Adipocyte (in vitro differentiated cells): ENCODE measurements at regions not wholly inside any gene's neighbourhood (a gene's known extent, or its start where the extent isn't known, plus 50 kb on each side); places are given as distances from the start of the nearest gene placed in this dataset.
"Not testable (repeated sequence)": the region's sequence is repeated elsewhere in the genome, so short reads cannot be mapped to it uniquely, and the experiment has no call there.

Source experiments
- DNase-seq: peaks from one replicate; pipeline ENCODE4 v3.0.0-alpha.2; 2015; ENCODE audit warnings: low read depth
- H3K27me3 ChIP-seq: replicated peaks from 2 replicates; pipeline ENCODE4 v1.7.0; 2013; ENCODE audit warnings: mild to moderate bottlenecking, low read length, moderate library complexity; ENCODE audit not compliant: control insufficient read depth, insufficient read depth
- H3K36me3 ChIP-seq: 2 replicates; pipeline ENCODE4 v1.7.0; 2013; ENCODE audit warnings: low read length, mild to moderate bottlenecking, moderate library complexity; ENCODE audit not compliant: control insufficient read depth, insufficient read depth, severe bottlenecking
- H3K4me1 ChIP-seq: 2 replicates; pipeline ENCODE4 v1.7.0; 2013; ENCODE audit warnings: mild to moderate bottlenecking, low read length, moderate library complexity; ENCODE audit not compliant: control insufficient read depth, insufficient read depth
- H3K4me3 ChIP-seq: 2 replicates; pipeline ENCODE4 v1.7.0; 2013; ENCODE audit warnings: mild to moderate bottlenecking, low read length, moderate library complexity
- H3K9ac ChIP-seq: 2 replicates; pipeline ENCODE4 v1.7.0; 2013; ENCODE audit warnings: mild to moderate bottlenecking, low read length, moderate library complexity
- H3K9me3 ChIP-seq: 2 replicates; pipeline ENCODE4 v1.7.0; 2013; ENCODE audit warnings: mild to moderate bottlenecking, low read length, moderate library complexity; ENCODE audit not compliant: control insufficient read depth

DNA sequence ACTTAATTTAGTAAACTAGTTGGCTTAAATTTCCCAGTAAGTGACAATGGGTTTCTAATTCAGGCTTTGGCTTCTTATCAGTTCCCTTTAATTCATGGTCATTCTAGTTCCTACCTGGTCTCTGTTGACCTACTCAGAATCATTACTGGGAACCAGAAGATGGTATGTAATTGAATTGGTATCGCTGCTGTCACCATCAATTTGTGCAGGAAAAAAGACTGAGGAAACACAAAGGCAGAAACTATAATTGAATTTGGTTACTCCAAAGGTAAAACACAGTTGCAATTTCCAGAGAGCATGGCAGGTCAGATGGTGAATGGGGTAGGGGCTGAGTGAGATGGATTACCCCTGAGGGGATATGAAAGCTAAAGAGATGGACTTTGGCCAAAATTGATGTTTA, 226.5 kb upstream of the GAP43 start:
- no peak overlapping the region for H3K9ac ChIP-seq
- H3K4me3 ChIP-seq: no peak overlapping the region
- no peak for DNase-seq
- H3K9me3 ChIP-seq: no peaks in the 10 kb centered on the region
- no peaks in the 10 kb centered on the region for H3K36me3 ChIP-seq
- peaks cover 17% of the 10 kb centered on the region for H3K4me1 ChIP-seq
- no peaks in the 10 kb centered on the region for H3K27me3 ChIP-seq

DNA sequence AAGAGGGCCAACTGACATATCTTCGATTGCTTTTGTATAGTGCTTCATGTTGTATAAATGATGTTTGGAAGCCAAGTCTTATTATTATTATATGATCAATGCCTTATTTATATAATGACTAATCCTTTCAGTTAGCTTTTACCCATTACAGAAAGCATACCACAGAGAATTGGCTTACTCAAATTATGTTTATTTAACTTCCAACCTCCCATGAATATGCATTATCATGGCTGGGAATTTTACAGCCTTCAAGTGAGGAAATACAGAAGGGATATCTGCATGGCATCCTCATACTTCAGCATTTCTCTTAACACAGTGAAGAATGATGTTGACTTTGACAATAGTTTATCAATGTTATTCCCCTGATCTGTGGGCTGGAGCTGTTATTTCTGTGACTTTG, 225.9 kb upstream of the GAP43 start:
- no peaks in the 10 kb centered on the region for H3K9me3 ChIP-seq
- no peaks in the 10 kb centered on the region for H3K27me3 ChIP-seq
- no peaks in the 10 kb centered on the region for H3K36me3 ChIP-seq
- no peak for DNase-seq
- no peak overlapping the region for H3K4me3 ChIP-seq
- H3K4me1 ChIP-seq: peaks cover 23% of the 10 kb centered on the region
- no peak overlapping the region for H3K9ac ChIP-seq

DNA sequence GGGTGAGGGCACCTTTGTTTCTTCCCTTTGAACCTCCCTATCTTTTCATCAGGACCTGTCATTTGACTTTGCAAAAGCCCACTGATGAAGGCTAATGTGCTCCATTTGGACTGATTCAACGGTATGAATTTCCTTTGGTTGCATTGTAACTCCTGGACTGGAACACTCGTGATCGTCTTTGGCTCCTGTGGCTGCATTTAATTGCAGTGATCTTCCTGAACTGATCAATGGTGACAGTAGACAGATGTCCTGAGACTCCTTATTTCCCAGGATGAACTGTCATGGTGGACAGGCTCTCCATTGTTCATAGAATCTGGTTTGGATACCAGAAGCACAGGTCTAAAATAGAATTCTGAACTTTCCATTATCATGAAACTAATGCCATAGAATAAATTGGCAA, 224.8 kb upstream of the GAP43 start:
- H3K27me3 ChIP-seq: no peaks in the 10 kb centered on the region
- H3K36me3 ChIP-seq: no peaks in the 10 kb centered on the region
- H3K4me3 ChIP-seq: no peak overlapping the region
- no peak overlapping the region for H3K9ac ChIP-seq
- no peak for DNase-seq
- no peaks in the 10 kb centered on the region for H3K9me3 ChIP-seq
- H3K4me1 ChIP-seq: peaks cover 23% of the 10 kb centered on the region

DNA sequence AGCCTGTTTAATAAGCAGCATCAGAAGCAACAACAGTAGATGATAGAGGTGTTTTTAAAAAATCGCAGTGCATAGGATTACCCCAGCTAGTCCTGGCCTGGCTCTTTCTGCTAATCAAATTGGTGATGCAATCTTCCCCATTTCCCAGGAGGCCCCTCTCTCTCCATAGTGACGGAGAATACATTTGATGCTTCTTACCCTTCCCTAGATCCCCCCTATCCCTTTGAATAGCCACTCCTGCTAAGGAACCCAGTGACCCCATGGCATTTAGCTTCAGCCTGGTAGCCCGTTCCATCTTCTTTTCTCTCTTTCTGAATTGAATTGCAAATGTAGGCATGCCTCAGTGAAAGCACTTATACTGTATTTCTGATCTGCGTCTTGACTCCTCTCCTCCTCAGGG, 223.6 kb upstream of the GAP43 start:
- no peak for DNase-seq
- H3K4me1 ChIP-seq: peaks cover 23% of the 10 kb centered on the region
- H3K9ac ChIP-seq: no peak overlapping the region
- no peaks in the 10 kb centered on the region for H3K36me3 ChIP-seq
- no peaks in the 10 kb centered on the region for H3K9me3 ChIP-seq
- H3K27me3 ChIP-seq: no peaks in the 10 kb centered on the region
- no peak overlapping the region for H3K4me3 ChIP-seq

DNA sequence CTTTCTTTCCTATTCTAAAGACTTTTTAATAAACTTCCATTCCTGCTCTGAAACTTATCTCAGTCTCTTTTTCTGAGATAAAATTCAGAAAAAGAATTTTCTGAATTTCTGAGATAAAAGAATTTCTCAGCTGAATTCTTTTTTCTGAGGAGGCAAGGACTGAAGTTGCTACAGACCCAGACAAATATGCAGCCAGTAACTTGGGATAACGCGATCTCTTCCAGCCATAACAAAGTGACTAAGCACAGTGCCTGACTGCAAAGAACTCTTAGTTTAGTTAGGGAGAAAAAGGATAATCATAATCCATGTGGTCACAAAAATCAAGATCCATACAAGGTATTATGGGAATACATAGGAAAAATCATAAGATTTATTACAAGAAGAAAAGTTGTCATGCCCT, 222.0 kb upstream of the GAP43 start:
- peaks cover 23% of the 10 kb centered on the region for H3K4me1 ChIP-seq
- no peaks in the 10 kb centered on the region for H3K27me3 ChIP-seq
- no peaks in the 10 kb centered on the region for H3K36me3 ChIP-seq
- H3K9me3 ChIP-seq: no peaks in the 10 kb centered on the region
- H3K4me3 ChIP-seq: peak overlapping the region; percentile 14
- H3K9ac ChIP-seq: peak overlapping the region; percentile 27
- DNase-seq: peak; percentile 88

DNA sequence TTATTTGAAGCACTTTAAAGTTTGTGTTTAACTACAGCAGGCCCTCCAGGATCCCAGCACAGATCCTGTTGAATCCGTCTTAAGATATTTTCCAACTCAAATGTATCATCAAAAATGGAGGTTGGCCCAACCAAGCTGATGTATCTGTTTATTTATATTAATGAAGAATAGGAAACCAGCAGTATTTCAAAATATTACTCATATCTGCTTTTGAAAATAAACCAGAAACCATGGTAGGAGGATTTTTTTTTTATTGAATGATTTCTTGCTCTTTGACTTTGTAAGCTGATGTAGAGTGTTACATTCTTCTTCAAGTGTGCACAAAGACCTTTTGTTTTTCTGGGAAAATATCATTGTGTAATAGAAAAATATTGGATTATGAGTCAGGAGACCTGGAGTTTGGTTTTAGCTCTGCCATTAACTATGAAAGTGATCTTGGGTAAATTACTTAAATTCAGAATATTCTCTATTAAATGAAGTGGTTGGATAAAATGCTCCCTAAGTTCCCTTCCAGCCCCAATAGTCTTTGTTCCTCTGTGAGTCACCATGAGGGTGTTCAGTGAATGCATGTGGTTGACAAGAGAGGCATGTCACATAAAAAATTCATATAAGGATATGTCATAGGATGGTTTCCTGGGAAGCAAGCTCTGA, 221.3 kb upstream of the GAP43 start:
- H3K9me3 ChIP-seq: no peaks in the 10 kb centered on the region
- H3K36me3 ChIP-seq: no peaks in the 10 kb centered on the region
- no peaks in the 10 kb centered on the region for H3K27me3 ChIP-seq
- peaks cover 23% of the 10 kb centered on the region for H3K4me1 ChIP-seq
- H3K4me3 ChIP-seq: no peak overlapping the region
- peak overlapping the region; percentile 27 for H3K9ac ChIP-seq
- peak; percentile 60 for DNase-seq

DNA sequence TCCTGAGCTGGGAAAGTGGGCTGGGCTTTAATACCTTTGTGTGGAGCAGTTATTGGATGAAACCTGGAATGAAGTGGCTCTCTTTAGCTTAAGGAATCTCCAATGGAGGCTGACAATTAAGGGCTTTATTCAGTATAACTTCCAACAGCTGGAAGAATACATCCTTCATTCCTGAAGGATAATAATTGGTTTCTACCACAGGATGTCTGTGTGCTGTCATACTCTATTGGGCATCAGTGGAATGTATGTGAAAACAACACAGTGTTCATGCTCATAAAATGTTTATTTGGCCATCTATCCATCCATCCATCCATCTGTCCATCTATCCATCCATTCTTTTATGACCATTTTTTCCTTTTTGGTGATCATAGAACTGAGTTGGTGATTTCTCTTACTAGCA, 220.7 kb upstream of the GAP43 start:
- Histone ChIP-seq H3K9ac (no peak overlapping the region), H3K27me3 (no peaks in the 10 kb centered on the region), H3K4me1 (peaks cover 23% of the 10 kb centered on the region), H3K9me3 (no peaks in the 10 kb centered on the region), H3K4me3 (no peak overlapping the region), H3K36me3 (no peaks in the 10 kb centered on the region)
- DNase-seq: no peak

DNA sequence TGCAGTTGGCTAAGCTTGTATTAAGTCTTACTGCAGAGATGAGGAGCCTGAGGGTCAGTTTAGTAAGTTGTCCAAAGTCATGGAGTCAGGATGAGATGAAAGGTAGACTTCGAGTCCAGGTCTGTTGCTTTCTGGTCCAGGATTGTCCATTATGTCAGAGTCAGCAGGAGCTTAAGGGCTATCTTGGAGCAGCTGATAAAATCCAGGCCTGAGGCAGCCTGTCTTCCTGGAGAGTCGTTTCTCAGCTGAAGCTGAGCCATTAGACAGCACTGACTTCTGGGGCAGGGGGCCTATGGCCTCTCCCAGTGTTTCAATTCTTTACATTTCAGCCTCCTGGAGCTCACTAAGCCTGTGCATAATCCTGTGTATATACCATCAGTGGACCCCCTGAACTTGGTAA, 219.5 kb upstream of the GAP43 start:
- Histone ChIP-seq H3K9ac (no peak overlapping the region), H3K9me3 (no peaks in the 10 kb centered on the region), H3K27me3 (no peaks in the 10 kb centered on the region), H3K4me1 (peaks cover 23% of the 10 kb centered on the region), H3K4me3 (no peak overlapping the region), H3K36me3 (no peaks in the 10 kb centered on the region)
- no peak for DNase-seq

DNA sequence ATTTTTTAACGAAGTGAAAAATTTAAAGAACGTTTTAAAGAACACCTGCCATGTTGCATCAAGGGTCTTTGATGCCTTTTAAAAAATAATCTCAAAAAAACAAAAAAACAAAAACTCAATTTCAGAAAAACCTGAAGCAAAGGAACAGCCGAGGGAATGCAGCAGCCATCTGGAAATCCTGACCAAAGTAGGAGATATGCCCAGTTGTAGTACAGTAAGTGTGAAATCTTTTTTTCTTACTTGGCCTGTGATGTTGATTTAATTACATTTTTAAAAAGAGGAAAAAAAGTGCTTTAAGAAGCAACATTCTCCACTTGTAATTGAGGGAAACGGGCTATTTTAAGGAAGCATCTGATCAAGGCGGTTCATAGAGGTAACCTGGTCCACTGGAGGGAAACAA, 213.7 kb upstream of the GAP43 start:
- Histone ChIP-seq H3K4me1 (no peaks in the 10 kb centered on the region), H3K9ac (no peak overlapping the region), H3K4me3 (no peak overlapping the region), H3K36me3 (no peaks in the 10 kb centered on the region), H3K9me3 (no peaks in the 10 kb centered on the region), H3K27me3 (no peaks in the 10 kb centered on the region)
- DNase-seq: no peak

DNA sequence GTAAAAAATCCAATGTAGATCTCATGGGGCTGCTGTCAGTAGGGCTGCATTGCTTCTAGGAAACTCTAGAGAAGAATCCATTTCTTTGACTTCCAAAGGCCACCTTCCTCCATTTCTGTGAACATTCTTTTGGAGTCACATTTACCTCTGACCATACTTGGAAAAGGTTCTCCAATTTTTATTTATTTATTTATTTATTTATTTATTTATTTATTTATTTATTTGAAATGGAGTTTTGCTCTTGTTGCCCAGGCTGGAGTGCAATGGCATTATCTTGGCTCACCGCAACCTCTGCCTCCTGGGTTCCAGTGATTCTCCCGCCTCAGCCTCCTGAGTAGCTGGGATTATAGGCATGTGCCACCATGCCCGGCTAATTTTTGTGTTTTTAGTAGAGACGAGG, 208.7 kb upstream of the GAP43 start:
- not testable (repeated sequence) for H3K4me1 ChIP-seq, H3K36me3 ChIP-seq, H3K27me3 ChIP-seq, H3K4me3 ChIP-seq, H3K9me3 ChIP-seq, DNase-seq, H3K9ac ChIP-seq

DNA sequence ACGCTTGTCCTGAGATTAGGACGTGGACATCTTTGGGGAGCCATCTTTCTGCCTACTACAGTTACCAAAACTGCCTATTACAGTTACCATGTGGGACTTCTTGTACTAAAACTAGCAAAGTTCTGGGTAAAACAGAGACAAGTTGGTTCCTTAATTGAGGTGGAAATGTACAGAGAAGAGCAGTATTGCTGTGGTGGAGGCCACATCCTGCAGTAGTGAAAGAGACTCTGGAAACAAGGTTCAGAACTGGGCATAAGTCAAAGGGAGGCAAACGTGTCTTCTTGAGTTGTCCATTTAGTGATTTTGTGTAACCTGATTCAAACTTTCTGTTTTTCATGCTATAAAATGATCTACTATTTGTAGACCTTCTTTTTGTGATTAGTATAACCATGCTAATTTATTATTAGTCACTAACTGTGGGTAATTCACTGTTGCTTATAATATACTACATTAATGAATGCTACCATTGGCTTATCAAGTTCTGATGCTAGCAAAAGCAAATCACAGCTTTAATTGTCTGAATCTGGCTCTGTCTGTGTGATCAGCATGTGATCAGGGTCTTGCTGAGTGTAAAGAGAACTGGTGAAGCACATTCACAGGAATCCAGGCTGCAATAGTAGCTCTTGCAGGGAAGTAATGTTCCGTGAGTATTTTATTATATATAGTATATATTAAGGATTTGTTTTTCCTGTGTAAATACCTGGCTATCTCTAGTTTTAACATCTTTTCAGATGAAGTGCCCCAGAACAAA, 207.9 kb upstream of the GAP43 start:
- Histone ChIP-seq H3K27me3 (no peaks in the 10 kb centered on the region), H3K36me3 (no peaks in the 10 kb centered on the region), H3K4me1 (no peaks in the 10 kb centered on the region), H3K9ac (no peak overlapping the region), H3K4me3 (no peak overlapping the region), H3K9me3 (no peaks in the 10 kb centered on the region)
- no peak for DNase-seq

DNA sequence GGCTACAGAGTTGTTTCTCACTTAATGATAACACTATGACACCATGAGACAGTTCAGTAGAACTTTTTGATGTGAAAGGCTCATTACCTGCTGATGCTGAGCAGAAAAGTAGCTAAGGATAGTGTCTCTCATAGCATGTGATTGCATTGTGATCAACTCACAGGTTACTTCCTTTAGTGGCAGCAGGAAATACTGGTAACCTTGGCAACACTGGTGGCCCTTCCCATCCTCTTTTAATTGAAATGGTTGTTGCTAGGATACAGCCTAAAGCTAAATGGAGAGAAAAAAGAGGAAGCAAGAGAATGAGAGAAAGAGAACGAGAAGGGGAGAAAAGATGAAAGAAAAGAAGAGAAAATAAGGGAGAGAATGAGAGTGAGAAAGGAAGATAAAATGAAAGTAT, 204.7 kb upstream of the GAP43 start:
- Histone ChIP-seq H3K27me3 (no peaks in the 10 kb centered on the region), H3K4me3 (no peak overlapping the region), H3K4me1 (no peaks in the 10 kb centered on the region), H3K9ac (no peak overlapping the region), H3K9me3 (no peaks in the 10 kb centered on the region), H3K36me3 (no peaks in the 10 kb centered on the region)
- DNase-seq: no peak
